Breast epithelium (tissue), 4 donors: ENCODE measurements at regions not wholly inside any gene's neighbourhood (a gene's known extent, or its start where the extent isn't known, plus 50 kb on each side); places are given as distances from the start of the nearest gene placed in this dataset.
"Not testable (repeated sequence)": the region's sequence is repeated elsewhere in the genome, so short reads cannot be mapped to it uniquely, and the experiment has no call there.

Experiments used
- DNase-seq, 2 donors: peaks; one replicate each; pipeline ENCODE4 v3.0.0-alpha.2; 2019; ENCODE audit warnings: low spot score in 2 of 2
- H3K27ac ChIP-seq, 2 donors: fragments of 200-600 bp; sonication (generic) in 1 of 2; one replicate each; pipeline ENCODE4 v1.5.1; 2016 to 2019; ENCODE audit warnings: mild to moderate bottlenecking in 1 of 2
- H3K27me3 ChIP-seq, 2 donors: fragments of 200-600 bp; sonication (generic) in 1 of 2; one replicate each; pipeline versions ENCODE4 v1.5.1 to v1.6.0; 2017 to 2019; ENCODE audit warnings: control low read depth in 1 of 2, mild to moderate bottlenecking in 1 of 2
- H3K36me3 ChIP-seq: fragments of 200-600 bp; one replicate; pipeline ENCODE4 v1.5.1; 2019
- H3K4me1 ChIP-seq, 2 donors: fragments of 200-600 bp; sonication (generic); one replicate each; pipeline ENCODE4 v1.5.1; 2016 to 2019; ENCODE audit warnings: control low read depth in 1 of 2
- H3K4me3 ChIP-seq, 3 donors: fragments of 200-600 bp; sonication (generic); 1 replicate in 2 of 3; 2 replicates in 1 of 3; pipeline ENCODE4 v1.5.1; 2016 to 2019; ENCODE audit warnings: mild to moderate bottlenecking in 3 of 3, moderate library complexity in 2 of 3
- H3K9me3 ChIP-seq, 2 donors: fragments of 200-600 bp; sonication (generic) in 1 of 2; one replicate each; pipeline ENCODE4 v1.5.1; 2016 to 2019; ENCODE audit warnings: control low read depth in 1 of 2
- POLR2A ChIP-seq: fragments of 450-650 bp; IDR thresholded peaks from one replicate; pipeline ENCODE4 v1.6.1; 2016; ENCODE audit warnings: antibody characterized with exemption, mild to moderate bottlenecking, moderate library complexity
- POLR2AphosphoS5 ChIP-seq, 3 donors: sonication (generic); formaldehyde crosslinking; IDR thresholded peaks; one replicate each; pipeline ENCODE4 v1.6.1; 2017; ENCODE audit warnings: antibody characterized with exemption in 3 of 3
- intact Hi-C: fragments of 100-400 bp; cut with DNase I; formaldehyde crosslinking; loops from one replicate; pipeline ENCODE4 v1.15.1; 2023; ENCODE audit warnings: low total_unique reads
- TF ChIP-seq, protein P1 (sequence below), 3 donors: fragments of 450-650 bp; IDR thresholded peaks; one replicate each; pipeline ENCODE4 v1.5.1; 2016 to 2017; ENCODE audit warnings: antibody characterized with exemption in 3 of 3, mild to moderate bottlenecking in 3 of 3, moderate library complexity in 3 of 3

DNA sequence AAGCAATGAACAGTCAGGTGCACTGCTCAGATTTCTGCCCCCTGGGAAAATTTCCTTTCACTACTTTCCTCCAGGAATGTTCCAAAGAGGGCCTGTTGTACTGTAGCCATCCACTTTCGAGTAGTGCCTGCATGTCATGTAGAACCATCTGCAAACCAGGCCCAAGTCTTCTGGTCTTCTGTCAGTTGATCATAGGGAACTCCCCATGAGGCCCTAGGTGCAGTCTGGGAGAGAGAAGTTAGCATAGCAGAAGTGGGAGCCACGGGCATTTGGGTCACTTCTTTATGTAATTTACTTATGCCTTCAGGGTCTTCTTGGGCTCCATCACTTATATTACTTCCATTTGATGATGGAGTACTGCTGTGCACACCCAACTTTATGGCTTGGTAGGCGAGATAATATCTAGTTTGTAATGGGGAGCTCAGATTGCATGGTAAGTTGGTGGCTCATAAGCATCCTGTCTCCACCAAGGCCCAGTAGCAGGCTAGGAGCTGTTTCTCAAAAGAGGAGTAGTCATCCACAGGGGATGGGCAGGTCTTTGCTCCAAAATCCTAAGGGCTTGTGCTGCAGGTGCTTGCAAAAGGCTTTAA, 151.4 kb downstream of the NFKBIZ start:
- Histone ChIP-seq H3K9me3 (no peaks in the 10 kb centered on the region), H3K27ac (no peak overlapping the region), H3K4me3 (no peak overlapping the region), H3K27me3 (no peaks in the 10 kb centered on the region), H3K36me3 (no peaks in the 10 kb centered on the region), H3K4me1 (no peaks in the 10 kb centered on the region)
- no peak for DNase-seq
- TF ChIP-seq, protein P1, sequence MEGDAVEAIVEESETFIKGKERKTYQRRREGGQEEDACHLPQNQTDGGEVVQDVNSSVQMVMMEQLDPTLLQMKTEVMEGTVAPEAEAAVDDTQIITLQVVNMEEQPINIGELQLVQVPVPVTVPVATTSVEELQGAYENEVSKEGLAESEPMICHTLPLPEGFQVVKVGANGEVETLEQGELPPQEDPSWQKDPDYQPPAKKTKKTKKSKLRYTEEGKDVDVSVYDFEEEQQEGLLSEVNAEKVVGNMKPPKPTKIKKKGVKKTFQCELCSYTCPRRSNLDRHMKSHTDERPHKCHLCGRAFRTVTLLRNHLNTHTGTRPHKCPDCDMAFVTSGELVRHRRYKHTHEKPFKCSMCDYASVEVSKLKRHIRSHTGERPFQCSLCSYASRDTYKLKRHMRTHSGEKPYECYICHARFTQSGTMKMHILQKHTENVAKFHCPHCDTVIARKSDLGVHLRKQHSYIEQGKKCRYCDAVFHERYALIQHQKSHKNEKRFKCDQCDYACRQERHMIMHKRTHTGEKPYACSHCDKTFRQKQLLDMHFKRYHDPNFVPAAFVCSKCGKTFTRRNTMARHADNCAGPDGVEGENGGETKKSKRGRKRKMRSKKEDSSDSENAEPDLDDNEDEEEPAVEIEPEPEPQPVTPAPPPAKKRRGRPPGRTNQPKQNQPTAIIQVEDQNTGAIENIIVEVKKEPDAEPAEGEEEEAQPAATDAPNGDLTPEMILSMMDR (IDR thresholded peaks at IDR 0.05), result no peak
- TF ChIP-seq POLR2AphosphoS5 (IDR thresholded peaks at IDR 0.05) (no peak), POLR2A (no peak)
- intact Hi-C loops, result no loop called here

DNA sequence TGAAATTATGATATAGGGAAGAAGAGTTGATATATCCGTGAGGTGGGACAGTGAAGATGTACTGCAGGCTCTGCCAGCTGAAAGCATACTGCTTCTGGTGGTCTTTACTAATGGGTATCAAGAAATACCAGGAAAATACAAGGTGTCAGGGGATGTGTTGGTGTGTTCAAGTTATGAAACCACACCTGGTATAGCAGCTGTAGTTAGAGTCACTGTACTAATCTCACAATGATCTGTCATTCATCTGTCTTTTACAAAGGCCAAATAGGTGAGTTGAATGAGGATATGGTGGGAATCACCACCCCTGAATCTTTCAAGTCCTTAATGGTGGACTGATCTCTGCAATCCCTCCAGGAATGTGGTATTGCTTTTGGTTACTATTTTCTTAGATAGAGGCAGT, 152.7 kb downstream of the NFKBIZ start:
- TF ChIP-seq POLR2AphosphoS5 (IDR thresholded peaks at IDR 0.05) (no peak), POLR2A (no peak)
- TF ChIP-seq, protein P1 (IDR thresholded peaks at IDR 0.05), result no peak
- intact Hi-C loops, result no loop called here

DNA sequence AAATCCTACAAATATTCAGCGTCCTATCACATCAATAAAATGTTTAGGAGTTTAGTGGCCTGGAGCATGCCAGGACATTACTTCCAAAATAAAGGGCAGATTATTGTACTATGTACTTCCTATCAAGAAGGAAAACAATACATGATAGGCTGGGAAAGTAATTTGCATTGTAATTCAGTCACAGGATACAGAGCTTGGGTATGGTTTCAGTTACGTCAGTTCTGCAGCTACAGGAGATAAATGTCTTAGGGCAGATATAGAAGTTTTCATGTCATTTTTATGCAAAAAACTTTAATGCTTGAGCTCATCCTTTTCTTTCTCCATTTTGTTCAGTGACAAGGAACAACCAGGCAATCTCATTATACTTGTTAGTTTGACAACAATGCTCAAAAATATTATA, 155.2 kb downstream of the NFKBIZ start:
- H3K27me3 ChIP-seq, result no peaks in the 10 kb centered on the region
- intact Hi-C loops, result no loop called here
- DNase-seq, result no peak
- no peak for TF ChIP-seq POLR2AphosphoS5 (IDR thresholded peaks at IDR 0.05)
- H3K27ac ChIP-seq, result no peak overlapping the region
- no peaks in the 10 kb centered on the region for H3K4me1 ChIP-seq
- H3K4me3 ChIP-seq, result no peak overlapping the region
- H3K9me3 ChIP-seq, result no peaks in the 10 kb centered on the region
- H3K36me3 ChIP-seq, result no peaks in the 10 kb centered on the region

More for the DNA sequence above, 152.7 kb downstream of the NFKBIZ start:
- H3K4me3 ChIP-seq, result no peak overlapping the region
- H3K27ac ChIP-seq, result no peak overlapping the region
- H3K36me3 ChIP-seq, result no peaks in the 10 kb centered on the region
- no peaks in the 10 kb centered on the region for H3K27me3 ChIP-seq
- H3K9me3 ChIP-seq, result no peaks in the 10 kb centered on the region
- DNase-seq, result no peak
- no peaks in the 10 kb centered on the region for H3K4me1 ChIP-seq

DNA sequence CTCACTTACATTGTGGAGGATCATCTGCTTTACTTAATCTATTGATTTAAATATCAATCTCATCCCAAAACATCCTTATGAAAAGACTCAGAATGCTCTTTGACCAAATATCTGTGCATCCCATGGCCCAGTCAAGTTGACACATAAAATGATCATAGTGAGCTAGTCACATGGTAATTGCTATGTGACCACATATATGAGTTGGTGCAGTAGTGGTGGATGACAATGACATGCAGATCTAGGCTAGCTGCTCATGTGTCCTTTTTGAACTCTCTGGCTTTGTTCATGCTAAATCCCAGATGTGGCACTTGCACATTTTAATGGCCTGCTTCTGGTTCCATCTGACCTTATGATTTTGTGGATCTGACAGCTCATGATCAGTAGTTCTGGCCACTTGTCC, 156.2 kb downstream of the NFKBIZ start:
- H3K27ac ChIP-seq, result no peak overlapping the region
- no peaks in the 10 kb centered on the region for H3K27me3 ChIP-seq
- TF ChIP-seq POLR2AphosphoS5 (IDR thresholded peaks at IDR 0.05), result no peak
- TF ChIP-seq, protein P1 (IDR thresholded peaks at IDR 0.05), result no peak
- TF ChIP-seq POLR2A, result no peak
- no peaks in the 10 kb centered on the region for H3K36me3 ChIP-seq
- no peak overlapping the region for H3K4me3 ChIP-seq
- no peak for DNase-seq
- intact Hi-C loops, result no loop called here
- no peaks in the 10 kb centered on the region for H3K9me3 ChIP-seq
- no peaks in the 10 kb centered on the region for H3K4me1 ChIP-seq

DNA sequence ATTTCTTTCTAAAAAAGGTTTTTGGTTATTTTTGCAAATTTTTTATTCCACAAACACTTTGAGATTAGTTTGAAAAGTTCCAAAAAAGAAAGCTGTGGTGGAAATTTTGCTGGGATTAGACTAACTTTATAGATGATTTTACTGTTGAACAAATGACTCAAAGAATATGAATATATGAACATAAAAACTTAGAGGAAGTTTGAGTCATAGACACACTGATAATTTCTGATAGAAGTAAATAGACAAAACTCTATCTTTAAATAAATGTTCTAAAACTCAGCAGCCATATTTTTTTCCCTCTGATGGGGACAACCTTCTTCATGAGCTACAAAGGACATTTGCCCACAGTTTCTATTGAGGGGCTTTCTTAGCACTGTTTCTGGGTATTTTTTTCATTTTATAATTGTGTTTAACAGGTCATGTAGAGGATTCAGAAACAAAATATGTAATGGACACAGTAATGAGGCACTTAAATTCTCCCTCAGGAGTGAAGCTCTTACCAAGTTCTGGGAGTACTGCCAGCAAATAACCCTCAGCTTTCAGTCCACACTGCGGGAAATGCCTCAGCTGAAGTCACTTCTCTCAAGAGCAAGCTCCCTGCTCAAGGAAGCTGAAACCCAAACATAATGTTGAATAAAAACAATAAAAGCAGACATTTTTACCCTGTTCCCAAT, 157.6 kb downstream of the NFKBIZ start:
- no peak overlapping the region for H3K27ac ChIP-seq
- H3K4me3 ChIP-seq, result no peak overlapping the region
- no peaks in the 10 kb centered on the region for H3K9me3 ChIP-seq
- no peak for DNase-seq
- intact Hi-C loops, result no loop called here
- no peak for TF ChIP-seq POLR2A
- no peak for TF ChIP-seq POLR2AphosphoS5 (IDR thresholded peaks at IDR 0.05)
- TF ChIP-seq, protein P1 (IDR thresholded peaks at IDR 0.05), result no peak
- no peaks in the 10 kb centered on the region for H3K4me1 ChIP-seq
- no peaks in the 10 kb centered on the region for H3K36me3 ChIP-seq
- no peaks in the 10 kb centered on the region for H3K27me3 ChIP-seq

DNA sequence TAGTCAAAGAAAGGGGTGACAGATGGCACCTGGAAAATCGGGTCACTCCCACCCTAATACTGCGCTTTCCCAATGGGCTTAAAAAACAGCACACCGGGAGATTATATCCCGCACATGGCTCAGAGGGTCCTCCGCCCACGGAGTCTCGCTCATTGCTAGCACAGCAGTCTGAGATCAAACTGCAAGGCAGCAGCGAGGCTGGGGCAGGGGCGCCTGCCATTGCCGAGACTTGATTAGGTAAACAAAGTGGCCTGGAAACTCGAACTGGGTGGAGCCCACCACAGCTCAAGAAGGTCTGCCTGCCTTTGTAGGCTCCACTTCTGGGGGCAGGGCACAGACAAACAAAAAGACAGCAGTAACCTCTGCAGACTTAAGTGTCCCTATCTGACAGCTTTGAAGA, 159.1 kb downstream of the NFKBIZ start:
- DNase-seq, H3K27me3 ChIP-seq, intact Hi-C loops, H3K27ac ChIP-seq, H3K36me3 ChIP-seq, H3K4me1 ChIP-seq, H3K9me3 ChIP-seq, H3K4me3 ChIP-seq: not testable (repeated sequence)
